NB4 (cell line): ENCODE measurements at regions not wholly inside any gene's neighbourhood (a gene's known extent, or its start where the extent isn't known, plus 50 kb on each side); places are given as distances from the start of the nearest gene placed in this dataset.

Source experiments
- DNase-seq: peaks from one replicate; pipeline ENCODE4 v3.0.0; 2010; ENCODE audit warnings: low read depth
- H3K4me3 ChIP-seq: one replicate; pipeline ENCODE4 v1.5.1; 2011; ENCODE audit warnings: mild to moderate bottlenecking, low read depth, low read length, moderate library complexity
- MYC ChIP-seq: IDR thresholded peaks from 2 replicates; pipeline ENCODE4 v1.6.1; 2011; ENCODE audit warnings: low read depth, low read length
- POLR2A ChIP-seq: IDR thresholded peaks from 2 replicates; pipeline ENCODE4 v1.6.1; 2011; ENCODE audit warnings: mild to moderate bottlenecking; ENCODE audit not compliant: insufficient read length; ENCODE audit errors: extremely low read depth
- TF ChIP-seq, protein P1 (sequence below): IDR thresholded peaks from one replicate; pipeline ENCODE4 v1.5.1; 2012; ENCODE audit warnings: low read depth, low read length
- TF ChIP-seq, protein P2 (sequence below): IDR thresholded peaks from 2 replicates; pipeline ENCODE4 v1.6.1; 2011; ENCODE audit warnings: low read depth, low read length

DNA sequence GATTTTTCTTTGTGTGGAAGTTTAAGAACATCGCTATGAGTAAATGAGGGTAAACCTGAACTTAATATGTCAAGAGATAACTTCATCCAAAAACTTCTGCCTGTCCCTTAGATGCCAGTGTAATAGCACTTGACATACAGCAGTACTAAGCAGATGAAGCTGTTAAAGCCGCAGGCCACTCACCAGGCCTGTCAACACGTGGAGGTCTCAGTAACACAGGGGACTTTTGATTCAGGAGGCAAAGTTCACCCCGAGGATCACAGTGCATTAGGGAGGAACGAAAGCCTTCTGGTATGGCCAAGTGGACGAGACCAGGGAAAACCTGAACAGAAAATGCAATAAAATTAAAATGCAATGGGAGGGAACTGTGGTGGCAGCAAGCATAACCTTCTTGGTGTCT is 235.7 kb downstream of the CHD9NB start:
- TF ChIP-seq, protein P1, sequence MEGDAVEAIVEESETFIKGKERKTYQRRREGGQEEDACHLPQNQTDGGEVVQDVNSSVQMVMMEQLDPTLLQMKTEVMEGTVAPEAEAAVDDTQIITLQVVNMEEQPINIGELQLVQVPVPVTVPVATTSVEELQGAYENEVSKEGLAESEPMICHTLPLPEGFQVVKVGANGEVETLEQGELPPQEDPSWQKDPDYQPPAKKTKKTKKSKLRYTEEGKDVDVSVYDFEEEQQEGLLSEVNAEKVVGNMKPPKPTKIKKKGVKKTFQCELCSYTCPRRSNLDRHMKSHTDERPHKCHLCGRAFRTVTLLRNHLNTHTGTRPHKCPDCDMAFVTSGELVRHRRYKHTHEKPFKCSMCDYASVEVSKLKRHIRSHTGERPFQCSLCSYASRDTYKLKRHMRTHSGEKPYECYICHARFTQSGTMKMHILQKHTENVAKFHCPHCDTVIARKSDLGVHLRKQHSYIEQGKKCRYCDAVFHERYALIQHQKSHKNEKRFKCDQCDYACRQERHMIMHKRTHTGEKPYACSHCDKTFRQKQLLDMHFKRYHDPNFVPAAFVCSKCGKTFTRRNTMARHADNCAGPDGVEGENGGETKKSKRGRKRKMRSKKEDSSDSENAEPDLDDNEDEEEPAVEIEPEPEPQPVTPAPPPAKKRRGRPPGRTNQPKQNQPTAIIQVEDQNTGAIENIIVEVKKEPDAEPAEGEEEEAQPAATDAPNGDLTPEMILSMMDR = no peak
- TF ChIP-seq MYC (no peak), POLR2A (no peak)
- TF ChIP-seq, protein P2, sequence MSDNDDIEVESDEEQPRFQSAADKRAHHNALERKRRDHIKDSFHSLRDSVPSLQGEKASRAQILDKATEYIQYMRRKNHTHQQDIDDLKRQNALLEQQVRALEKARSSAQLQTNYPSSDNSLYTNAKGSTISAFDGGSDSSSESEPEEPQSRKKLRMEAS = no peak
- DNase-seq = no peak
- H3K4me3 ChIP-seq = no peak overlapping the region

DNA sequence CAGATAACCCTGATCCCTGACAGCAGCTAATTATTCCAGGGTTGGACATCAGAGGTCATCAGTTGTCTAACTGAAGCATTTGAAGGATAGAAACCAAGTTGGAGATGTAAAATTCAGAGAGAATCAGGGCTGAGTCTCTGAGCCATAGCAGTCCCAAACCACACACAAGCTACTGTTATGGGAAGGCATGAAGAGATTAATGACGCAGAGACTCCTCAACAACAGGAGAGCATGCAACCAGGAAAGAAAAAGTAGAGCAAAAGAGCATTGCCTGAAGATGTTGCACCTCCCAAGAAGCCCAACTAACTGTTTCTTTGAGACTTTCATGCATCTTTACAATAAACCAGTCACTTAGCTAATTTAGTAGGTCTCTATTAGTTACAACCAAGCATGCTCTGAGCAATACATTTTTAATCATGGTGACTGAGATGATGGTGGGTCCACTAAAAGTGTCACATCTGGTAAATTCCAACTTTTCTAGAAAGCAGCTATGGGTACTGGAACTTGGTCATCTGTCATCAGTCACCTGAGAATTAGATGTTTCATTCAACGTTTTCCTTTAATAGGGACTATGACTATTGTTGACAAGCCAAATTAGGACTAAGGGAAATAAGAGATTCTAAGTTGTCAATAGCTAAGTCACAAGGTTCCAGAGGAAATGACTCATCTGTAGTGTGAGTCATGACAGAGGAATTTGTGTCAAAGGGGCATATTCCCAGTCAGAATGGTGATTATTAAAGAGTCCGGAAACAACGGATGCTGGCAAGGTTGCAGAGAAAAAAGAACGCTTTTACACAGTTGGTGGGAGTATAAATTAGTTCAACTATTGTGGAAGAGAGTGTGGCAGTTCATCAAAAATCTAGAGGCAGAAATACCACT is 239.8 kb downstream of the CHD9NB start:
- no peak for DNase-seq
- no peak overlapping the region for H3K4me3 ChIP-seq
- TF ChIP-seq, protein P1 = no peak
- TF ChIP-seq MYC (no peak), POLR2A (no peak)
- TF ChIP-seq, protein P2 = no peak

DNA sequence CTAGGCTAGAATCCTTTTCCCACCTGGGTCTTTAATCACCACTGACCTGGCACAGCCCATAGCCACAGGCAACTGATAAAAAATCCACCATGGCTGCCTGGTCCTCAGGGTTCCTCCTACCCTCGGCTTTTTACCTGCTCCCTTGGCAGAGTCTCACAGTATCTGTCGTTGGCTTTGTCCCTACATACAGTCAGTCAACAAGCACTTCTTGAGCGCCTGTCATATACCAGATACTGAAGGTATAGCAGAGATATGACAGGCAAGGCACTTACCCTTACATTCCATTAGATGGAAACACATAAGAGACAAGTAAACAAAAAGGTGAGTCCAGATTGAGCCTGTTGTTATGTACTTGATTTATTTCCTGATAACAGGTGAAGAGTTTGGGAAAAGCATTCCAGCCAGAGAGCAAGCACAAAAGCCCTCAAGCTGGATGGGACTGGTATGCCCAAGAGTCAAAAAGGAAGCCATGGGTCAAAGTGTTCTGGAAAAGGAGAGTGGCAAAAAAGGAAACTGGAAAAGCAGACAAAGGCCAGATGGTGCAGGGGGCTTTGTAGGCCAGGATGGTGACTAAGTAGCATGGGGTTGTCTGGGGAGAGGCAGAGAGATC is 247.0 kb downstream of the CHD9NB start:
- no peak for DNase-seq
- TF ChIP-seq MYC (no peak), POLR2A (no peak)
- no peak overlapping the region for H3K4me3 ChIP-seq

DNA sequence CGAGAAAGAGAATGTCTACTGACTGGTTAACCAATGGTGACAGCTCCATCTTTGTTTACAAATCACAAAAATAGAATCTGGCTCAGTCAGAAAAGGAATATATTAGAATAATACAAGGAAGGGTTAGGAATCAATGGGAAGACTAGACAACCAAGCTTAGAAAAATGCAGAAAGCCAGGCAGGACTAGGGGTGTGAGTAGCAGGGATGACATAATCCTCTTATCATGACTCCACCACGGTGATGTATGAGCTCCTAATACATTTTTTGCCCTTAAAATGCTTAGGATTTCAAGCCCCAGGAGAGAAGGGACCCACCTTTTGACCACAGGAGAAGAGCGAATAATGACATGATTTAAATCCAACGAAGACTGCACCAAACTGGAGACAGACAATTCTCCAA is 252.3 kb downstream of the CHD9NB start:
- no peak for TF ChIP-seq POLR2A
- TF ChIP-seq MYC = no peak
- TF ChIP-seq, protein P1 = no peak
- TF ChIP-seq, protein P2 = no peak
- no peak for DNase-seq
- no peak overlapping the region for H3K4me3 ChIP-seq

DNA sequence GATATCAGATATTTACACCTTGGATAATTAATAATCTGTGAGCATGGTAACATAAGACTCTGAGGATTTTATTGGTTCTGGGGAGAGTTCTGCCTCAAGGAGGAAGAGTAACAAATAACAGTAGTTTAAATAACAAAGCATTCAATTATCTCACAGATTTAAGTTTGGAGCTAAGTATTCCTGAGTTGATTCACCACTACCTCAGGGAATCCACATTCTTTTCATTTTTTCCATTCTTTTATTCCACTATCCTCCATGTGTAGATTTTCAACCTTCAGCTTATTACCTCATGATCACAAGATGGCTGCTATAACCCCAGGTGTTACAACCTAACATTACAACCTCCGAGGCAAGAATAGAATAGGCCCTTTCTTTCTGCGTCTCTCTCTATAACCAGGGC is 252.2 kb upstream of the TOX3 start:
- DNase-seq = no peak
- TF ChIP-seq, protein P2 = no peak
- TF ChIP-seq, protein P1 = no peak
- TF ChIP-seq MYC (no peak), POLR2A (no peak)
- no peak overlapping the region for H3K4me3 ChIP-seq

DNA sequence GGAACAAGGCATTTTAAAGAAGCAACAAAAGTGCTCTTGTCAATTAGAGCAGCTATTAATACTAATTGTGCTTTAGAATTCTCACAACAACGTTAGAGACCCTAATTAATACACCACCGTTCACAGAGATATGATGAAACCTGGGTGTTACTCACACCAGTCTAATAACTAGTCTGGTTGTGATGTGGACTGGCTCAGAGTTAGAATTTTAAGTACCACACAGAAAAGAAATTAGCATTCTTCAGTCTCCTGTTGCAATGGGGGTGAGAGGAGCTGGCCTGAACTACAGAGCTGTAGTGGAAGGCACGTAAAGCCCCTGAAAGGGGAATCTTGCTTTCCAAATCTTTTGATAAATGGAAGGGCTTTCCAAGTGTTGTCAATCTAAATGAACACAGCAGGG is 240.8 kb upstream of the TOX3 start:
- TF ChIP-seq POLR2A = no peak
- no peak for DNase-seq
- H3K4me3 ChIP-seq = no peak overlapping the region
